Neural crest cell (in vitro differentiated cells): ENCODE measurements at regions not wholly inside any gene's neighbourhood (a gene's known extent, or its start where the extent isn't known, plus 50 kb on each side); places are given as distances from the start of the nearest gene placed in this dataset.

Source experiments
- DNase-seq: peaks from one replicate; pipeline ENCODE4 v3.0.0; 2021; ENCODE audit warnings: low read depth, mixed read lengths, low spot score
- H3K27ac Mint-ChIP-seq: one replicate; pipeline ENCODE4 v1.8.0; 2021; ENCODE audit warnings: mild to moderate bottlenecking, mixed read lengths; ENCODE audit not compliant: unreplicated experiment
- H3K27me3 Mint-ChIP-seq: 2 replicates; pipeline ENCODE4 v1.8.0; 2021; ENCODE audit warnings: low read depth, mild to moderate bottlenecking, mixed read lengths
- H3K36me3 Mint-ChIP-seq: 2 replicates; pipeline ENCODE4 v1.8.0; 2021; ENCODE audit warnings: low read depth, mild to moderate bottlenecking, mixed read lengths
- H3K4me1 Mint-ChIP-seq: 2 replicates; pipeline ENCODE4 v1.8.0; 2021; ENCODE audit warnings: mixed read lengths
- H3K4me3 Mint-ChIP-seq: one replicate; pipeline ENCODE4 v1.8.0; 2021; ENCODE audit warnings: mild to moderate bottlenecking, mixed read lengths
- H3K9me3 Mint-ChIP-seq: 2 replicates; pipeline ENCODE4 v1.8.0; 2021; ENCODE audit warnings: mixed read lengths
- TF ChIP-seq, protein P1 (sequence below): fragments of 200-600 bp; sonication (generic); conservative IDR thresholded peaks from 2 replicates; pipeline ENCODE4 v1.5.0; 2021; ENCODE audit warnings: antibody characterized with exemption, mild to moderate bottlenecking

DNA sequence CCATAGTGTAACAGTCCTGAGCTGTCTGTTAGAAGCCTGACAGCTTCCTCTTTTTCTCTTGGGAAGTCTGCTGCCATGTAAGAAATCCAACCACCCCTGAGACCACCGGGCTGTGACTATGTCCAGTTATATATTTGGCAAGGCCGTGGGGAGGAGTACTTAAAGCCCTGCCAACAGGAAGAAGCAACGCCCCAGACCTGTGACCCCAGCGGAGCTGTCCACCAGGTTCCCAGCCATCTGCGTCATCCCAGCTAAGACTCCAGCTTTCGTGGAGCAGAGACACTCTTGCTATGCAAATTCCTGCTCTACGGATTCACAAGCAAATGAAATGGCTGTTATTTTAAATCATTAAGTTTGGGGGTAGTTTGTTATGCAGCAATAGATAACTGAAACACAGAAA, 417.3 kb downstream of the TLE4 start:
- no peak overlapping the region for H3K4me3 Mint-ChIP-seq
- no peak for DNase-seq
- no peak overlapping the region for H3K27ac Mint-ChIP-seq
- H3K4me1 Mint-ChIP-seq = peaks cover 14% of the 10 kb centered on the region
- peaks cover 2% of the 10 kb centered on the region for H3K9me3 Mint-ChIP-seq
- H3K36me3 Mint-ChIP-seq = no peaks in the 10 kb centered on the region
- TF ChIP-seq, protein P1, sequence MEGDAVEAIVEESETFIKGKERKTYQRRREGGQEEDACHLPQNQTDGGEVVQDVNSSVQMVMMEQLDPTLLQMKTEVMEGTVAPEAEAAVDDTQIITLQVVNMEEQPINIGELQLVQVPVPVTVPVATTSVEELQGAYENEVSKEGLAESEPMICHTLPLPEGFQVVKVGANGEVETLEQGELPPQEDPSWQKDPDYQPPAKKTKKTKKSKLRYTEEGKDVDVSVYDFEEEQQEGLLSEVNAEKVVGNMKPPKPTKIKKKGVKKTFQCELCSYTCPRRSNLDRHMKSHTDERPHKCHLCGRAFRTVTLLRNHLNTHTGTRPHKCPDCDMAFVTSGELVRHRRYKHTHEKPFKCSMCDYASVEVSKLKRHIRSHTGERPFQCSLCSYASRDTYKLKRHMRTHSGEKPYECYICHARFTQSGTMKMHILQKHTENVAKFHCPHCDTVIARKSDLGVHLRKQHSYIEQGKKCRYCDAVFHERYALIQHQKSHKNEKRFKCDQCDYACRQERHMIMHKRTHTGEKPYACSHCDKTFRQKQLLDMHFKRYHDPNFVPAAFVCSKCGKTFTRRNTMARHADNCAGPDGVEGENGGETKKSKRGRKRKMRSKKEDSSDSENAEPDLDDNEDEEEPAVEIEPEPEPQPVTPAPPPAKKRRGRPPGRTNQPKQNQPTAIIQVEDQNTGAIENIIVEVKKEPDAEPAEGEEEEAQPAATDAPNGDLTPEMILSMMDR = no peak
- H3K27me3 Mint-ChIP-seq = no peaks in the 10 kb centered on the region

DNA sequence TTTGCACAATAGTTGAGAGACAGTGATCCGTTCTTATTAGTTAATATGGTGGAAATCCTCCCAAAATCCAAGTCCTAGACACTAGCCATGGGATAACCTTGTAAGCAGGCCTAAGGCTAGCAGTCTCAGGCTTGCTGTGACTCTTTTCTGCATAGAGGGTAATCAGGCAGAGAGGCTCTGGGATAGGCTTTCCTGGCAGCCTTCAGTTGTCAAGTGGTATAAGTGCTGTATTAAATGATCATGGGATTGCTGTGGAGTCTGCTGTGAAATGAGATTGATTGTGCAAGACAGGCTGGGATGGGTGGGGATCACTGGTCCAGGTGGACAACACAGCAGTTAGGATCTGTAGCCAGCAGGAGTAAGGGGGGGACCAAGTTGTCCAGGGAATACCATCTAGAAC, 416.4 kb downstream of the TLE4 start:
- peaks cover 2% of the 10 kb centered on the region for H3K9me3 Mint-ChIP-seq
- no peak for DNase-seq
- no peak overlapping the region for H3K27ac Mint-ChIP-seq
- TF ChIP-seq, protein P1 = no peak
- no peak overlapping the region for H3K4me3 Mint-ChIP-seq
- H3K36me3 Mint-ChIP-seq = no peaks in the 10 kb centered on the region
- H3K27me3 Mint-ChIP-seq = no peaks in the 10 kb centered on the region
- peaks cover 14% of the 10 kb centered on the region for H3K4me1 Mint-ChIP-seq

DNA sequence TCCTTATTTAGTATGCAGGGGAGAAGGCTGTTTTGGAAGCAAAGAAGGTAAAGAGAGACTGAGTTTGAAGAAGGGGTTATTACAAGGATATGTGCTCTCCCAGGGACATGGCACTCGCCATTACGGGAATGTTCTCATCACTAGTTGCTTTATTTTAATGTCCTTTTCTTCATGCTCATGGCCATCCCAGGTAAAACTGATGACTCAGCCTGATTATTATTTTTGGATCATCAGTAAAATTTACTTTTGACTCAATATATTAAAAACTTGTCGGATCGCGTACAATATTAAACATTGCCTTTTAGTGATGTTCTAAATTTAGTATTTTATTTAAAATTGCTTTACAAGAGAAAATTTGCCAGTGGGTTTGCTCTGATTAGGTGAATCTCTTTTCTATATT, 414.7 kb downstream of the TLE4 start:
- Mint-ChIP-seq H3K9me3 (peaks cover 7% of the 10 kb centered on the region), H3K27me3 (no peaks in the 10 kb centered on the region), H3K4me1 (peaks cover 14% of the 10 kb centered on the region)

DNA sequence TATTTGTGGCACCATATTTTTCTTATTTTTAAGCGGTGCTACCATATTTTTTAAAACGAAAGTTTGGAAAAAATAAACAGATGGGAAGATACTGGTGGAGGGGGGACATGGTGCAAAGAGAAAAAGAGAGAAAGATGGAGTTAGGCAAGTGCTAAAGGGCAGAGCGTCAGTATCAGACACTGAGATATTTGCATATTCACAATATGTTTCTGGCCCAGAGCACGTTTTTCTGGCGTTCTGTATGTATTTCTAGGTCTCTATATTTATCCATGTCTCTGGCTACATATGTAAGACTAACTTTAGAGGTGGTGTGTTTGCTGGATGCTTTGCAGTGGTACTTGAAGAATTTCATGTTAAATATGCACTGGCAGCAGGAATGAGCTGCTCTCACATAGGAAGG, 414.0 kb downstream of the TLE4 start:
- H3K27me3 Mint-ChIP-seq = no peaks in the 10 kb centered on the region
- peaks cover 7% of the 10 kb centered on the region for H3K9me3 Mint-ChIP-seq
- no peak overlapping the region for H3K4me3 Mint-ChIP-seq
- DNase-seq = no peak
- H3K27ac Mint-ChIP-seq = no peak overlapping the region
- peaks cover 14% of the 10 kb centered on the region for H3K4me1 Mint-ChIP-seq
- no peaks in the 10 kb centered on the region for H3K36me3 Mint-ChIP-seq
- TF ChIP-seq, protein P1 = no peak

More for the DNA sequence above, 414.7 kb downstream of the TLE4 start:
- Mint-ChIP-seq H3K27ac (no peak overlapping the region), H3K4me3 (no peak overlapping the region), H3K36me3 (no peaks in the 10 kb centered on the region)
- TF ChIP-seq, protein P1 = no peak
- no peak for DNase-seq

DNA sequence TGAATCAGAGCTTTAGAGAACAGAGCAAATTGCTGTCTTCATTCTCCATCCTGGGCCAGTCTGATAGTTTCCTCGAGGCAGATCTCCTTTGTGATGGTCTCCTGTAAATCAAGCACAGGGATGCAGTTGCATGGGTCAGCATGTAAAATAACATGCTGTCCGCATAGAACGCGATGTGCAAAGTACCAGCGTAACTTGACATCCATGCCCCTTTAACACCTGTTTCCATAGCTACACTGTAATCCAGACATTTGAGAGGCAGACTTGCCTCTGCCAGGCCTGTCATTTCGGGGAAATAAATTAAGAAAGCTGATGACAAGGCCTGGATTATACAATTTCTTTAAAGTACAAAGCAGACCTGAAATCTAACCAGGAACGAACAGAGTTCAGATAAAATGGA, 413.5 kb downstream of the TLE4 start:
- Mint-ChIP-seq H3K27ac (no peak overlapping the region), H3K4me3 (no peak overlapping the region), H3K36me3 (no peaks in the 10 kb centered on the region), H3K9me3 (peaks cover 7% of the 10 kb centered on the region), H3K27me3 (no peaks in the 10 kb centered on the region), H3K4me1 (peaks cover 19% of the 10 kb centered on the region)
- TF ChIP-seq, protein P1 = no peak
- no peak for DNase-seq
